SU-DHL-6 (cell line): ENCODE measurements at regions not wholly inside any gene's neighbourhood (a gene's known extent, or its start where the extent isn't known, plus 50 kb on each side); places are given as distances from the start of the nearest gene placed in this dataset.

Experiments used
- CTCF ChIP-seq: fragments of 200-600 bp; sonication (generic); IDR thresholded peaks from one replicate; pipeline ENCODE4 v1.5.1; 2017; ENCODE audit warnings: antibody characterized with exemption, mild to moderate bottlenecking, low read length, moderate library complexity; ENCODE audit not compliant: insufficient read depth, poor library complexity, severe bottlenecking
- EZH2phosphoT487 ChIP-seq: fragments of 200-600 bp; sonication (generic), shearing (Covaris generic); conservative IDR thresholded peaks from 2 replicates; pipeline ENCODE4 v1.6.1; 2018; ENCODE audit warnings: mild to moderate bottlenecking, antibody characterized with exemption, low read length, moderate library complexity, mixed read lengths

DNA sequence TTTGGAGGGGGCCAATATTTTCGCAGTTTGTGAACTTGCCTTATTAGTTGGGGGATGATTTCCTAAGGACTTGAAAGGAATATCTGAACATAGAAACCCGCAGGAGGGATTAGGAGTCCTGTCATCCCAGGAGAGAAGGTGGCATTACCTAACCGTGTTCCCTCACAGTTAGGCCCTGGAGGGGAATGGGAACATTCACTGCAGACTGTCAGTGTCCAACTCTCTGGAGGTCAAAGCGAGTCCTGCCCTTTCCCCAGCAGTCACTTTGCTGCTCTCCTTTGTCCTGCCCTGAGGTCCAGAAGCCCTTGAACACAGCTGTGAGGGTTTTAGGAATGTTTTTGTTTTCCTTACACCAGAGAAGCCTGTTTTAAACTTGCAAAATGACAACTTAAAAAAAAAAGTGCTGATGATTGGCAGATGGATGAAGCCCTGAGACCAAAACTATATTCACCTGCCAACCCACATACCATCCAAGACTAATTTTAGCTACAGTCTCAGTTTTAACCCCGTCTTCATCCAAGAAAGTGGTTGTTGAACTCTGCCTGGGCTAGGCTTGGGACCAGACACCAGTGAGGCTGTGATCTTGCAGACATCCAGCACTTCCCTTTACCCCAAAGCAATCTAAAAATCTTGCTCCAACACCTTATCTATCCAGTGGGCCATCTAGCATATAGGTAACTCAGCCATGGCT, 90.5 kb upstream of the MEX3C start:
- no peak for TF ChIP-seq CTCF
- TF ChIP-seq EZH2phosphoT487 = no peak
